ENCODE measurements at regions not wholly inside any gene's neighbourhood (a gene's known extent, or its start where the extent isn't known, plus 50 kb on each side); places are given as distances from the start of the nearest gene placed in this dataset.

DNA sequence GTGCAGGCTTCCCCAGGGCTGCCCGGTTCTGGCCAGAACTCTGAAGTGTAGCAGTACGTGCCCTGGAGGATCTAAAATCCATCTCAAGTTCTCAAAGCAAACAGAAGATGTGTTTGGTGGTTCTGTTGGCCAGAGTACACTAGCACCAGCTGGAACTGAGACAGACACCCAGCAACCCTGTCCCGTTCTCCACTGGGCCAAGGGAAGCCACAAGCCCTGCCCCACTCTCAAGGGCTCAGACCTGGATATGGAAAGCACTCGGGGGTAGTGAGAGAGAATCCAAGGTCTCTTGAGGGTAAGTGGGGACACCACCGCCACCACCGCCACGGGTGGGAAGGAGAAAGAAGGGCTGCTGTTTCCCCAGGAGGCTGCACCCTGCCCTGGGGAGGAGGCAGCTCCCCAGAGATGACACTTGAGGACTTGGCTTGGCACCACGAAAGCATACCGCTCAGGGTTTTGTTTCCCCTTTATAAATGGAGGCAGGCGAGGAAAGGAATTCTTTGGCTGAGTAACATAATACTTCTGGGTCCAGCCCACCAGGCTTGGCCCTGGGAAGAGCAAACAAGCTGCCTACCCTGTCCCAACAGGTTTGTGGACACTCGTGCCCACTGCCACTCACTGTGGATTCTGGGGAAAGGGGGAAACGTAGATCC, 56.1 kb upstream of the POU2AF1 start:
- no peaks in the 10 kb centered on the region for H3K9me3 Mint-ChIP-seq (ENCODE audit: unreplicated experiment)
- ChIA-PET CTCF (interaction anchor here (0.5 to 1.5 kb wide), 3 partner anchors 59 to 930 kb away, joined by 4 to 8 read pairs (median 6); no protein-coding TSS in a partner anchor), POLR2A (no interaction called here)
- H3K4me1 Mint-ChIP-seq (ENCODE audit: insufficient read depth, unreplicated experiment): peaks cover 6% of the 10 kb centered on the region
- TF ChIP-seq, protein P1, sequence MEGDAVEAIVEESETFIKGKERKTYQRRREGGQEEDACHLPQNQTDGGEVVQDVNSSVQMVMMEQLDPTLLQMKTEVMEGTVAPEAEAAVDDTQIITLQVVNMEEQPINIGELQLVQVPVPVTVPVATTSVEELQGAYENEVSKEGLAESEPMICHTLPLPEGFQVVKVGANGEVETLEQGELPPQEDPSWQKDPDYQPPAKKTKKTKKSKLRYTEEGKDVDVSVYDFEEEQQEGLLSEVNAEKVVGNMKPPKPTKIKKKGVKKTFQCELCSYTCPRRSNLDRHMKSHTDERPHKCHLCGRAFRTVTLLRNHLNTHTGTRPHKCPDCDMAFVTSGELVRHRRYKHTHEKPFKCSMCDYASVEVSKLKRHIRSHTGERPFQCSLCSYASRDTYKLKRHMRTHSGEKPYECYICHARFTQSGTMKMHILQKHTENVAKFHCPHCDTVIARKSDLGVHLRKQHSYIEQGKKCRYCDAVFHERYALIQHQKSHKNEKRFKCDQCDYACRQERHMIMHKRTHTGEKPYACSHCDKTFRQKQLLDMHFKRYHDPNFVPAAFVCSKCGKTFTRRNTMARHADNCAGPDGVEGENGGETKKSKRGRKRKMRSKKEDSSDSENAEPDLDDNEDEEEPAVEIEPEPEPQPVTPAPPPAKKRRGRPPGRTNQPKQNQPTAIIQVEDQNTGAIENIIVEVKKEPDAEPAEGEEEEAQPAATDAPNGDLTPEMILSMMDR (IDR thresholded peaks at IDR 0.05; ENCODE audit: unreplicated experiment): no peak
- H3K4me3 Mint-ChIP-seq (ENCODE audit: unreplicated experiment): no peak overlapping the region
- no TSS peak for BruUV-seq (replicated peaks)
- H3K27me3 Mint-ChIP-seq (ENCODE audit: insufficient read depth, unreplicated experiment): no peaks in the 10 kb centered on the region
- H3K36me3 Mint-ChIP-seq (ENCODE audit: insufficient read depth, unreplicated experiment): peaks cover 6% of the 10 kb centered on the region
- intact Hi-C loops (cut with micrococcal nuclease): loop anchor here (10.0 kb wide), 1 partner anchor 970 kb away; no protein-coding TSS in a partner anchor
- DNase-seq (ENCODE audit: unreplicated experiment): no peak
- H3K27ac Mint-ChIP-seq (ENCODE audit: low read depth, unreplicated experiment): no peak overlapping the region

DNA sequence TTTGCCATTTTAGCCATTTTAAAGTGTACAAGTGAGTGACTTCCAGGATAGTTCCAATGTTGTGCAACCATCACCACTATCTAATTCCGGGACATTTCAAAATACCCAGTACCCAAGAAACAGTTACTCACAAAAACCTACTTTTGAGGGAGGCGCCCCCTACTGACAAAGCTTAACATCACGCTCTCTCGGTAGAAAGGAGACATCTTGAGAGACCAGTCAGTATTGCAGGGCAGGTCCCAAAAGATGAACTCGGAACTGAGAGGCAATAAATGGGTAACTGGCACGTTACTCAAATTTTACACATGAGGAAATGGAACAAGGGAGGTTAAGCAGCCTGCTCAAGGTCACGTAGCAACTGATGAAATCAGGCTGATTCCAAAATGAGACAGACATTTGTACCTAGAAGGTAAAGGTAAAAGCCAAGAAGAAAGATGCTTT, 50.0 kb upstream of the POU2AF1 start:
- BruUV-seq (replicated peaks): no TSS peak
- TF ChIP-seq, protein P1 (IDR thresholded peaks at IDR 0.05; ENCODE audit: unreplicated experiment): peak; percentile 74
- ChIA-PET POLR2A (interaction anchor here (0.6 to 1.8 kb wide), 4 partner anchors 8 to 147 kb away, joined by 3 to 7 read pairs (median 4); no protein-coding TSS in a partner anchor), CTCF (interaction anchor here (0.7 to 16.5 kb wide), 26 partner anchors 8 to 437 kb away, joined by 3 to 233 read pairs (median 5); no protein-coding TSS in a partner anchor)
- H3K27me3 Mint-ChIP-seq (ENCODE audit: insufficient read depth, unreplicated experiment): no peaks in the 10 kb centered on the region
- H3K9me3 Mint-ChIP-seq (ENCODE audit: unreplicated experiment): no peaks in the 10 kb centered on the region
- H3K4me3 Mint-ChIP-seq (ENCODE audit: unreplicated experiment): no peak overlapping the region
- intact Hi-C loops (cut with micrococcal nuclease): loop anchor here (2.0 to 5.0 kb wide), 2 partner anchors 127 to 146 kb away; no protein-coding TSS in a partner anchor
- H3K27ac Mint-ChIP-seq (ENCODE audit: low read depth, unreplicated experiment): no peak overlapping the region
- H3K36me3 Mint-ChIP-seq (ENCODE audit: insufficient read depth, unreplicated experiment): peaks cover 6% of the 10 kb centered on the region
- H3K4me1 Mint-ChIP-seq (ENCODE audit: insufficient read depth, unreplicated experiment): peaks cover 22% of the 10 kb centered on the region
- peak; percentile 82 for DNase-seq (ENCODE audit: unreplicated experiment)

Data from MCF 10A (cell line).